Thyroid gland (tissue), 4 donors: ENCODE measurements at regions not wholly inside any gene's neighbourhood (a gene's known extent, or its start where the extent isn't known, plus 50 kb on each side); places are given as distances from the start of the nearest gene placed in this dataset.

Experiments used
- CTCF ChIP-seq, 6 experiments: fragments of 200-600 bp in 3 of 6; fragments of 450-650 bp in 3 of 6; sonication (generic) in 3 of 6; IDR thresholded peaks; one replicate each; pipeline ENCODE4 v1.5.1; 2016 to 2019; ENCODE audit warnings: antibody characterized with exemption in 6 of 6, mild to moderate bottlenecking in 2 of 6, inconsistent platforms in 1 of 6, moderate library complexity in 1 of 6
- POLR2A ChIP-seq, 2 donors: fragments of 450-650 bp; IDR thresholded peaks; one replicate each; pipeline ENCODE4 v1.6.1; 2017; ENCODE audit warnings: antibody characterized with exemption in 2 of 2, mild to moderate bottlenecking in 2 of 2, moderate library complexity in 1 of 2

- TF ChIP-seq CTCF (IDR thresholded peaks at IDR 0.05) (no peak), POLR2A (IDR thresholded peaks at IDR 0.05) (no peak)
Observed at GRCh38 chr9:89715318-89715858, 110.6 kb downstream of the GADD45G start.
